IMR-90 (cell line): ENCODE measurements at regions not wholly inside any gene's neighbourhood (a gene's known extent, or its start where the extent isn't known, plus 50 kb on each side); places are given as distances from the start of the nearest gene placed in this dataset.

Experiments
- ATAC-seq: fragments of 200-7000 bp; cut with Tn5 transposase; 2 replicates; pipeline ENCODE4 v1.9.1; 2020; ENCODE audit warnings: low read depth, mild to moderate bottlenecking, moderate library complexity
- BruUV-seq: library from RNA; stranded (reverse); fragments of 400-500 nt; replicated peaks from 2 replicates; lab custom pipeline; 2021; lab: Mats Ljungman, UMichigan
- CTCF ChIA-PET: fragments of 300-600 bp; formaldehyde crosslinking; extraction: SDS; loops from one replicate; lab custom pipeline; 2021; ENCODE audit warnings: antibody characterized with exemption; lab: Yijun Ruan, JAX
- POLR2A ChIA-PET: fragments of 300-600 bp; sonication (Branson Sonifier 250); formaldehyde crosslinking; loops from one replicate; lab custom pipeline; 2022; ENCODE audit warnings: antibody characterized with exemption; ENCODE audit not compliant: unreplicated experiment; lab: Charles Lee
- DNase-seq: peaks from one replicate; pipeline ENCODE4 v3.0.0; 2013
- H2AFZ ChIP-seq: replicated peaks from 2 replicates; pipeline ENCODE3; 2013; ENCODE audit warnings: low read length, mild to moderate bottlenecking; ENCODE audit not compliant: poor library complexity
- H2AK5ac ChIP-seq: 2 replicates; pipeline ENCODE4 v1.6.1; 2013; ENCODE audit warnings: low read depth, low read length, inconsistent platforms
- H2AK9ac ChIP-seq: replicated peaks from 2 replicates; pipeline ENCODE3; 2013; ENCODE audit warnings: mild to moderate bottlenecking, low read depth, low read length, moderate library complexity; ENCODE audit not compliant: poor library complexity
- H2BK120ac ChIP-seq: 2 replicates; pipeline ENCODE4 v1.6.1; 2013; ENCODE audit warnings: low read depth, low read length, inconsistent platforms
- H2BK15ac ChIP-seq: 3 replicates; pipeline ENCODE4 v1.6.1; 2013; ENCODE audit warnings: low read depth, low read length, inconsistent platforms
- H2BK20ac ChIP-seq: 2 replicates; pipeline ENCODE4 v1.6.1; 2013; ENCODE audit warnings: low read depth, mild to moderate bottlenecking, inconsistent platforms, low read length, moderate library complexity
- H2BK5ac ChIP-seq: 2 replicates; pipeline ENCODE4 v1.6.1; 2013; ENCODE audit warnings: mild to moderate bottlenecking, low read depth, low read length, inconsistent platforms; ENCODE audit not compliant: poor library complexity, severe bottlenecking
- H3K14ac ChIP-seq: replicated peaks from 2 replicates; pipeline ENCODE4 v1.6.1; 2013; ENCODE audit warnings: low read depth, low read length, inconsistent platforms
- H3K18ac ChIP-seq: 2 replicates; pipeline ENCODE4 v1.6.1; 2013; ENCODE audit warnings: low read depth, low read length, control low read depth
- H3K23ac ChIP-seq: 2 replicates; pipeline ENCODE4 v1.6.1; 2013; ENCODE audit warnings: low read depth, low read length, inconsistent platforms
- H3K27ac ChIP-seq: 2 replicates; pipeline ENCODE4 v1.5.1; 2013; ENCODE audit warnings: mild to moderate bottlenecking, control low read depth, low read length; ENCODE audit not compliant: insufficient read depth
- H3K27me3 ChIP-seq: 2 replicates; pipeline ENCODE4 v1.6.1; 2013; ENCODE audit warnings: low read length; ENCODE audit not compliant: control insufficient read depth, insufficient read depth
- H3K36me3 ChIP-seq: 2 replicates; pipeline ENCODE4 v1.6.1; 2013; ENCODE audit warnings: low read length, mixed read lengths; ENCODE audit not compliant: control insufficient read depth, insufficient read depth
- H3K4ac ChIP-seq: 2 replicates; pipeline ENCODE4 v1.6.1; 2013; ENCODE audit warnings: low read depth, low read length, inconsistent platforms
- H3K4me1 ChIP-seq: 2 replicates; pipeline ENCODE4 v1.6.1; 2013; ENCODE audit warnings: low read length, mixed read lengths; ENCODE audit not compliant: control insufficient read depth, insufficient read depth
- H3K4me2 ChIP-seq: 2 replicates; pipeline ENCODE4 v1.6.1; 2013; ENCODE audit warnings: low read depth, mild to moderate bottlenecking, control low read depth, low read length, moderate library complexity
- H3K4me3 ChIP-seq: 2 replicates; pipeline ENCODE4 v1.5.1; 2013; ENCODE audit warnings: low read depth, mild to moderate bottlenecking, control low read depth, low read length, moderate library complexity; ENCODE audit not compliant: insufficient read depth
- H3K56ac ChIP-seq: 2 replicates; pipeline ENCODE4 v1.6.1; 2013; ENCODE audit warnings: low read length, inconsistent platforms; ENCODE audit not compliant: insufficient read depth; ENCODE audit errors: extremely low read depth
- H3K79me1 ChIP-seq, 2 experiments: 2 replicates each; pipeline ENCODE4 v1.6.1; 2013; ENCODE audit warnings: low read length in 2 of 2, inconsistent platforms in 1 of 2, low read depth in 1 of 2
- H3K9ac ChIP-seq: 2 replicates; pipeline ENCODE4 v1.6.1; 2013; ENCODE audit warnings: low read depth, low read length, control low read depth
- H3K9me1 ChIP-seq: 2 replicates; pipeline ENCODE4 v1.6.1; 2013; ENCODE audit warnings: low read length, inconsistent platforms; ENCODE audit not compliant: insufficient read depth
- H3K9me3 ChIP-seq: 2 replicates; pipeline ENCODE4 v1.6.1; 2013; ENCODE audit warnings: low read length; ENCODE audit not compliant: control insufficient read depth, insufficient read depth
- H4K20me1 ChIP-seq: 2 replicates; pipeline ENCODE4 v1.6.1; 2013; ENCODE audit warnings: low read length, inconsistent platforms; ENCODE audit not compliant: insufficient read depth
- H4K5ac ChIP-seq: 2 replicates; pipeline ENCODE4 v1.6.1; 2013; ENCODE audit warnings: mild to moderate bottlenecking, low read depth, low read length, control low read depth
- H4K8ac ChIP-seq, 2 experiments: 2 replicates each; pipeline ENCODE4 v1.6.1; 2013; ENCODE audit warnings: low read depth in 2 of 2, low read length in 2 of 2, control low read depth in 1 of 2, inconsistent platforms in 1 of 2
- H4K91ac ChIP-seq: 2 replicates; pipeline ENCODE4 v1.6.1; 2013; ENCODE audit warnings: low read depth, low read length, inconsistent platforms; ENCODE audit not compliant: insufficient read depth
- BHLHE40 ChIP-seq: fragments of 150-350 bp; IDR thresholded peaks from 2 replicates; pipeline ENCODE4 v1.6.1; 2016; ENCODE audit warnings: mild to moderate bottlenecking, low read depth, low read length
- CHD1 ChIP-seq: IDR thresholded peaks from 2 replicates; pipeline ENCODE4 v1.6.1; 2012; ENCODE audit warnings: low read depth, low read length, improper control_type of control experiment
- CTCF ChIP-seq: conservative IDR thresholded peaks from 2 replicates; pipeline ENCODE4 v1.5.1; 2012; ENCODE audit warnings: mild to moderate bottlenecking, low read depth, low read length, improper control_type of control experiment
- ELK1 ChIP-seq: fragments of 150-350 bp; IDR thresholded peaks from 2 replicates; pipeline ENCODE4 v1.6.1; 2016; ENCODE audit warnings: low read depth, mild to moderate bottlenecking, low read length, moderate library complexity, borderline replicate concordance
- NFE2L2 ChIP-seq: fragments of 150-350 bp; IDR thresholded peaks from 2 replicates; pipeline ENCODE4 v1.6.1; 2016; ENCODE audit warnings: low read depth, mild to moderate bottlenecking, low read length
- RCOR1 ChIP-seq: IDR thresholded peaks from 2 replicates; pipeline ENCODE4 v1.6.1; 2012; ENCODE audit warnings: mild to moderate bottlenecking, low read length, improper control_type of control experiment; ENCODE audit not compliant: insufficient replicate concordance
- RFX5 ChIP-seq: IDR thresholded peaks from 2 replicates; pipeline ENCODE4 v1.8.0; 2012; ENCODE audit warnings: low read depth, mild to moderate bottlenecking, low read length, moderate library complexity
- WGBS, 2 experiments: methylation state at CpG; one replicate each; pipeline versions ENCODE4 v1.1.5 to v1.1.7; 2013; ENCODE audit warnings: missing lambda C conversion rate in 2 of 2; ENCODE audit not compliant: insufficient read length in 1 of 2; ENCODE audit errors: extremely low coverage in 2 of 2; 5-methylcytosine and 5-hydroxymethylcytosine counted together
- dilution Hi-C: fragments of 300-500 bp; cut with HindIII; formaldehyde crosslinking; loops from one replicate; pipeline ENCODE4 v1.14.3; 2018; ENCODE audit warnings: low sequenced_read_pairs; ENCODE audit not compliant: unreplicated experiment
- in situ Hi-C: fragments of 300-500 bp; cut with MboI; formaldehyde crosslinking; loops from 3 replicates; pipeline ENCODE4 v1.14.3; 2019; ENCODE audit warnings: low sequenced_read_pairs, inconsistent platforms, mixed read lengths
- intact Hi-C: fragments of 100-400 bp; cut with micrococcal nuclease; formaldehyde crosslinking; loops from 2 replicates; pipeline ENCODE4 v1.10.0; 2022

GRCh38 chr14:81970307-81970706 lies 436.7 kb upstream of the SEL1L start:
- Histone ChIP-seq H3K79me1 (no peaks in the 10 kb centered on the region), H2BK20ac (no peak overlapping the region), H3K4me2 (no peak overlapping the region), H3K9ac (no peak overlapping the region), H2AK9ac (no peak overlapping the region), H3K56ac (no peak overlapping the region), H3K4ac (no peak overlapping the region), H2BK120ac (no peak overlapping the region), H3K14ac (no peak overlapping the region), H2AFZ (no peak overlapping the region), H3K9me1 (no peaks in the 10 kb centered on the region), H2BK15ac (no peak overlapping the region), H3K27ac (no peak overlapping the region), H3K4me1 (no peaks in the 10 kb centered on the region), H3K9me3 (peaks cover 13% of the 10 kb centered on the region), H3K23ac (no peak overlapping the region), H2AK5ac (no peak overlapping the region), H4K8ac (no peak overlapping the region), H3K36me3 (no peaks in the 10 kb centered on the region), H4K20me1 (no peaks in the 10 kb centered on the region), H3K18ac (no peak overlapping the region), H4K5ac (no peak overlapping the region), H3K27me3 (no peaks in the 10 kb centered on the region), H2BK5ac (no peak overlapping the region), H4K91ac (no peak overlapping the region), H3K4me3 (no peak overlapping the region)
- TF ChIP-seq CTCF (no peak), NFE2L2 (no peak), BHLHE40 (no peak), RFX5 (no peak), ELK1 (no peak), RCOR1 (no peak), CHD1 (no peak)
- POLR2A ChIA-PET = no interaction called here
- dilution Hi-C loops = no loop called here
- ATAC-seq (no peak), DNase-seq (no peak)
- BruUV-seq = no TSS peak
- in situ Hi-C loops = no loop called here
- WGBS, 2 experiments = no CpG with 5 or more reads among the region's 5 CpGs
- intact Hi-C loops = no loop called here
- CTCF ChIA-PET = no interaction called here
